Astrocyte of the spinal cord (primary cell): ENCODE measurements at regions not wholly inside any gene's neighbourhood (a gene's known extent, or its start where the extent isn't known, plus 50 kb on each side); places are given as distances from the start of the nearest gene placed in this dataset.
A peak's percentile ranks its signal among the peaks of the same experiment; 100 is the strongest.

Source experiments
- DNase-seq: peaks from one replicate; pipeline ENCODE4 v3.0.0; 2011; ENCODE audit warnings: low read depth, low spot score
- H3K4me3 ChIP-seq: 2 replicates; pipeline ENCODE4 v1.5.1; 2011; ENCODE audit warnings: low read depth, mild to moderate bottlenecking, low read length, moderate library complexity
- CTCF ChIP-seq: IDR thresholded peaks from 2 replicates; pipeline ENCODE4 v1.5.1; 2012; ENCODE audit warnings: low read depth, mild to moderate bottlenecking, low read length, inconsistent platforms
- in situ Hi-C: cut with HindIII; loops from 2 replicates; pipeline ENCODE4 v1.10.0; 2017; ENCODE audit warnings: low sequenced_read_pairs

- H3K4me3 ChIP-seq = no peak overlapping the region
- in situ Hi-C loops = no loop called here
- peak; percentile 85 for TF ChIP-seq CTCF
- DNase-seq = peak; percentile 52
Observed at GRCh38 chr2:198309673-198310280, 505.4 kb downstream of the PLCL1 start.

GRCh38 chr2:198309081-198309480 is 504.7 kb downstream of the PLCL1 start:
- no peak for TF ChIP-seq CTCF
- H3K4me3 ChIP-seq = no peak overlapping the region
- in situ Hi-C loops = no loop called here
- no peak for DNase-seq

GRCh38 chr2:198308368-198308767 is 504.0 kb downstream of the PLCL1 start:
- H3K4me3 ChIP-seq = no peak overlapping the region
- DNase-seq = no peak
- in situ Hi-C loops = no loop called here
- TF ChIP-seq CTCF = no peak

GRCh38 chr2:198307093-198307492 is 502.7 kb downstream of the PLCL1 start:
- TF ChIP-seq CTCF = no peak
- no peak overlapping the region for H3K4me3 ChIP-seq
- DNase-seq = no peak
- in situ Hi-C loops = no loop called here

GRCh38 chr2:198304859-198305258 is 500.5 kb downstream of the PLCL1 start:
- TF ChIP-seq CTCF = no peak
- in situ Hi-C loops = no loop called here
- no peak for DNase-seq
- H3K4me3 ChIP-seq = no peak overlapping the region

GRCh38 chr2:198297350-198297749 is 493.0 kb downstream of the PLCL1 start:
- H3K4me3 ChIP-seq = no peak overlapping the region
- DNase-seq = no peak
- in situ Hi-C loops = no loop called here
- TF ChIP-seq CTCF = no peak

GRCh38 chr2:198296665-198297308 is 492.4 kb downstream of the PLCL1 start:
- H3K4me3 ChIP-seq = no peak overlapping the region
- peak; percentile 56 for DNase-seq
- peak; percentile 66 for TF ChIP-seq CTCF
- in situ Hi-C loops = no loop called here
